ENCODE measurements at regions not wholly inside any gene's neighbourhood (a gene's known extent, or its start where the extent isn't known, plus 50 kb on each side); places are given as distances from the start of the nearest gene placed in this dataset.

GRCh38 chr12:93308281-93308680 lies 69.4 kb upstream of the NUDT4 start:
- Histone ChIP-seq H3K4me3 (no peak overlapping the region), H3K36me3 (no peaks in the 10 kb centered on the region), H3K27ac (no peak overlapping the region), H3K4me1 (peaks cover 0 to 5% (median 0%) of the 10 kb centered on the region in 4 donors), H3K9me3 (no peaks in the 10 kb centered on the region), H3K27me3 (no peaks in the 10 kb centered on the region)
- TF ChIP-seq POLR2A (IDR thresholded peaks at IDR 0.05): no peak
- TF ChIP-seq, protein P1, sequence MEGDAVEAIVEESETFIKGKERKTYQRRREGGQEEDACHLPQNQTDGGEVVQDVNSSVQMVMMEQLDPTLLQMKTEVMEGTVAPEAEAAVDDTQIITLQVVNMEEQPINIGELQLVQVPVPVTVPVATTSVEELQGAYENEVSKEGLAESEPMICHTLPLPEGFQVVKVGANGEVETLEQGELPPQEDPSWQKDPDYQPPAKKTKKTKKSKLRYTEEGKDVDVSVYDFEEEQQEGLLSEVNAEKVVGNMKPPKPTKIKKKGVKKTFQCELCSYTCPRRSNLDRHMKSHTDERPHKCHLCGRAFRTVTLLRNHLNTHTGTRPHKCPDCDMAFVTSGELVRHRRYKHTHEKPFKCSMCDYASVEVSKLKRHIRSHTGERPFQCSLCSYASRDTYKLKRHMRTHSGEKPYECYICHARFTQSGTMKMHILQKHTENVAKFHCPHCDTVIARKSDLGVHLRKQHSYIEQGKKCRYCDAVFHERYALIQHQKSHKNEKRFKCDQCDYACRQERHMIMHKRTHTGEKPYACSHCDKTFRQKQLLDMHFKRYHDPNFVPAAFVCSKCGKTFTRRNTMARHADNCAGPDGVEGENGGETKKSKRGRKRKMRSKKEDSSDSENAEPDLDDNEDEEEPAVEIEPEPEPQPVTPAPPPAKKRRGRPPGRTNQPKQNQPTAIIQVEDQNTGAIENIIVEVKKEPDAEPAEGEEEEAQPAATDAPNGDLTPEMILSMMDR (IDR thresholded peaks at IDR 0.05): no peak
- no peak for DNase-seq

DNA sequence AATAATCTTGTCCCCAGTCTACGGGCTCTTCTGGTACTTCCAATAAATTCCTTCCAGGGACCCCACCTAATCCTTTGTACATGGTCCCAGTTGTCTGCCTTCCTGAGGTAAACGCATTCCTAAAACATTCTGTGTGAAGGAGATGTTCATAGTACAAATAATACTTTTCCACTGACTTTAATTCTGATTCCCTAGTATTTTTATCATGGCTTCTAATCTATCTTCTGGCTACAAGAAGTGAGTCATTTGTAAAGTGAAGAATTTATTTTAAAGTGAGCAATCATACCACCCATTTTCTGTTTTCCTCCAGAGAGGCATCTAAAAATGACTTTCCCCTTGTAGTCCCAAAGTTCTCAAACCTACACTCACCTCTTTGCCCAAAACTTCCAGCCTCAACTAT lies 65.9 kb upstream of the NUDT4 start:
- no peak overlapping the region for H3K4me3 ChIP-seq
- H3K4me1 ChIP-seq: peaks cover 0 to 5% (median 0%) of the 10 kb centered on the region in 4 donors
- H3K27me3 ChIP-seq: no peaks in the 10 kb centered on the region
- H3K27ac ChIP-seq: no peak overlapping the region
- DNase-seq: no peak
- H3K9me3 ChIP-seq: no peaks in the 10 kb centered on the region
- H3K36me3 ChIP-seq: no peaks in the 10 kb centered on the region
- TF ChIP-seq POLR2A (IDR thresholded peaks at IDR 0.05): no peak
- TF ChIP-seq, protein P1 (IDR thresholded peaks at IDR 0.05): no peak

- Histone ChIP-seq H3K27me3 (no peaks in the 10 kb centered on the region), H3K9me3 (no peaks in the 10 kb centered on the region), H3K27ac (peak overlapping the region in 3 of 4 donors; percentile 62 to 94 (median 90)), H3K36me3 (no peaks in the 10 kb centered on the region), H3K4me3 (peak overlapping the region in 1 of 4 donors; percentile 27), H3K4me1 (peaks cover 0 to 9% (median 0%) of the 10 kb centered on the region in 4 donors)
- TF ChIP-seq POLR2A (IDR thresholded peaks at IDR 0.05): no peak
- TF ChIP-seq, protein P1 (IDR thresholded peaks at IDR 0.05): no peak
- DNase-seq: no peak
Observed at GRCh38 chr12:93314177-93314497, 63.6 kb upstream of the NUDT4 start.

DNA sequence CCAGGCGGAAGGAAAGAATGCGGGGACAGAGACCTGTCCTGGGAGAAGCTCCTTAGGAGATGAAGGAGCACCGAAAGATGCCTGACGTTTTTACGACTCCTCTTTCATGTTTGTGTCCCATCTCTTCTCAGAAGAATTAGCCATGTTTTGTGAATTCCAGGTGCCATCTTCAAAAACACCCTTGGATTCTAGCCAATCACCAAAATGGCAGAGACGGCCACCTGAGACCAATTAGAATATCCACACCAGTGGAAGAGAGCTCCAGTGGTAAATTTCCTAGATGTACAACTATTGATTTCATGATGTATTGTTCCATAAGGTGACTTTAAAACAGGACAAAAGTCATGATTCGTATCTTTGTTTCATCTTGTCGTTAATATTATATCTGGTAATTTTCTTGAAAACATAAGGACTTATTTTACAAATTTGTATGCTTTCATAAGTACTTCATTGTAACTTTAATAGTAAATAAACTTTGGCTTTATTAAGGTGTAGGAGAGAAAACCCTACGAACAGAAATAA lies 62.3 kb upstream of the NUDT4 start:
- TF ChIP-seq, protein P1 (IDR thresholded peaks at IDR 0.05): no peak
- TF ChIP-seq POLR2A (IDR thresholded peaks at IDR 0.05): no peak
- Histone ChIP-seq H3K9me3 (no peaks in the 10 kb centered on the region), H3K36me3 (no peaks in the 10 kb centered on the region), H3K27ac (peak overlapping the region in 3 of 4 donors; percentile 74 to 94 (median 86)), H3K27me3 (no peaks in the 10 kb centered on the region), H3K4me1 (peaks cover 0 to 8% (median 0%) of the 10 kb centered on the region in 4 donors), H3K4me3 (peak overlapping the region in 3 of 4 donors; percentile 24 to 51 (median 49))
- DNase-seq: no peak

DNA sequence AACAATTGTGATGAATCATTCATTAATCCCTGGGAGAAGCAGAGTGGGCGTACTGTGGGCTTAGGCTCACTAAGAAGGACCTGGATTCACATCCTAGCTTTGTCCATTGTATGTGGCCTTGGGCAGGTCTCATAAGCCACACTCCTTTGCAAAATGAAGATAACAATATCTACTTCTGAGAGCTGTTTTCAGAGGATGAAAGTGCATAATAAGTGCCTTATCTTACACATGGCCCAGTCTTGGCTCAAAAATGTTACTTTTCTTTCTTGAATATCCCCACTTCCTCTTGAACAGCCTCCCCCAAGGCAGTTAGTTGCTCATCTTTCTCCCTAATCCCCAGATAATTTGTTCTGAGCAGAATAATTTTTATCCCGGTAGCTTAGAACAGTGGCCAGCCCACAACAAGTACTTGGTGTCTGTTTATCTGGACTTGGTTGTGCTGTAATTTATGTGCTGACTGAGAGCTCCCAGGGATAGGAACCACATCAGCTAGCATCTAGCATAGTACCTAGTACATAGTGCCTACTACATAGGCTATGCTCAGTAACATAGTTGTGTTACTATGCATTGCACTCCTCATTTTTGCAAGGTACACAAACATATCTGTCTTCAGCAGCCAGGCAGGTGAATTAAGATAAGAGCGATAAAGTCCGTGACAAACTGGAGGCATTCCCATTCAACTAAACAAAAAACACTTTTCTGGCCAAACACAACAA lies 61.7 kb upstream of the NUDT4 start:
- no peaks in the 10 kb centered on the region for H3K36me3 ChIP-seq
- peak overlapping the region in 3 of 4 donors; percentile 74 to 94 (median 86) for H3K27ac ChIP-seq
- TF ChIP-seq, protein P1 (IDR thresholded peaks at IDR 0.05): no peak
- TF ChIP-seq POLR2A (IDR thresholded peaks at IDR 0.05): no peak
- no peaks in the 10 kb centered on the region for H3K27me3 ChIP-seq
- H3K4me3 ChIP-seq: peak overlapping the region in 3 of 4 donors; percentile 24 to 51 (median 49)
- no peaks in the 10 kb centered on the region for H3K9me3 ChIP-seq
- H3K4me1 ChIP-seq: peaks cover 0 to 4% (median 0%) of the 10 kb centered on the region in 4 donors
- DNase-seq: no peak

All from Peyer's patch (tissue), 4 donors.